ENCODE measurements at regions not wholly inside any gene's neighbourhood (a gene's known extent, or its start where the extent isn't known, plus 50 kb on each side); places are given as distances from the start of the nearest gene placed in this dataset.

DNA sequence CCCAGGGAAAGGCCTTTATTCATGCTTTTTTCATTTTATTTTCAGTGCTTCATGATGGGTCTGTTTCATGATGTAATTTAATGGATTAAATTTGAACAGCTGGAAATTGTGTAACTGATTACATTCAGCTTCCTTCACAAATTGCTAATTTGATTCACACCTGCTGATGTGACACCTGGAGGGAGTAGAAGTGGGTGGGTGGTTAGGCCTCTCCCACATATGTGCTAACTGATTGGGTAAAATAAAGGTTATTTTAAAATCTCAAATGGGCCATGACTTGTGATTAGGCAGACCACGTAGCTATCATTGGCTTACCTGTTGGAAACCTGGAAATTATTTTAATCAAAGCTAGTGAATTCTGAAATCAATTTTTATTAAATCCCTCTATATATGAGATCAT is 142.1 kb downstream of the GXYLT1 start:
- TF ChIP-seq, protein P1, sequence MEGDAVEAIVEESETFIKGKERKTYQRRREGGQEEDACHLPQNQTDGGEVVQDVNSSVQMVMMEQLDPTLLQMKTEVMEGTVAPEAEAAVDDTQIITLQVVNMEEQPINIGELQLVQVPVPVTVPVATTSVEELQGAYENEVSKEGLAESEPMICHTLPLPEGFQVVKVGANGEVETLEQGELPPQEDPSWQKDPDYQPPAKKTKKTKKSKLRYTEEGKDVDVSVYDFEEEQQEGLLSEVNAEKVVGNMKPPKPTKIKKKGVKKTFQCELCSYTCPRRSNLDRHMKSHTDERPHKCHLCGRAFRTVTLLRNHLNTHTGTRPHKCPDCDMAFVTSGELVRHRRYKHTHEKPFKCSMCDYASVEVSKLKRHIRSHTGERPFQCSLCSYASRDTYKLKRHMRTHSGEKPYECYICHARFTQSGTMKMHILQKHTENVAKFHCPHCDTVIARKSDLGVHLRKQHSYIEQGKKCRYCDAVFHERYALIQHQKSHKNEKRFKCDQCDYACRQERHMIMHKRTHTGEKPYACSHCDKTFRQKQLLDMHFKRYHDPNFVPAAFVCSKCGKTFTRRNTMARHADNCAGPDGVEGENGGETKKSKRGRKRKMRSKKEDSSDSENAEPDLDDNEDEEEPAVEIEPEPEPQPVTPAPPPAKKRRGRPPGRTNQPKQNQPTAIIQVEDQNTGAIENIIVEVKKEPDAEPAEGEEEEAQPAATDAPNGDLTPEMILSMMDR (IDR thresholded peaks at IDR 0.05; ENCODE audit: insufficient read depth, low read length) = no peak
- TF ChIP-seq POLR2AphosphoS5 (IDR thresholded peaks at IDR 0.05; ENCODE audit: low read depth) = no peak
- TF ChIP-seq, protein P2, sequence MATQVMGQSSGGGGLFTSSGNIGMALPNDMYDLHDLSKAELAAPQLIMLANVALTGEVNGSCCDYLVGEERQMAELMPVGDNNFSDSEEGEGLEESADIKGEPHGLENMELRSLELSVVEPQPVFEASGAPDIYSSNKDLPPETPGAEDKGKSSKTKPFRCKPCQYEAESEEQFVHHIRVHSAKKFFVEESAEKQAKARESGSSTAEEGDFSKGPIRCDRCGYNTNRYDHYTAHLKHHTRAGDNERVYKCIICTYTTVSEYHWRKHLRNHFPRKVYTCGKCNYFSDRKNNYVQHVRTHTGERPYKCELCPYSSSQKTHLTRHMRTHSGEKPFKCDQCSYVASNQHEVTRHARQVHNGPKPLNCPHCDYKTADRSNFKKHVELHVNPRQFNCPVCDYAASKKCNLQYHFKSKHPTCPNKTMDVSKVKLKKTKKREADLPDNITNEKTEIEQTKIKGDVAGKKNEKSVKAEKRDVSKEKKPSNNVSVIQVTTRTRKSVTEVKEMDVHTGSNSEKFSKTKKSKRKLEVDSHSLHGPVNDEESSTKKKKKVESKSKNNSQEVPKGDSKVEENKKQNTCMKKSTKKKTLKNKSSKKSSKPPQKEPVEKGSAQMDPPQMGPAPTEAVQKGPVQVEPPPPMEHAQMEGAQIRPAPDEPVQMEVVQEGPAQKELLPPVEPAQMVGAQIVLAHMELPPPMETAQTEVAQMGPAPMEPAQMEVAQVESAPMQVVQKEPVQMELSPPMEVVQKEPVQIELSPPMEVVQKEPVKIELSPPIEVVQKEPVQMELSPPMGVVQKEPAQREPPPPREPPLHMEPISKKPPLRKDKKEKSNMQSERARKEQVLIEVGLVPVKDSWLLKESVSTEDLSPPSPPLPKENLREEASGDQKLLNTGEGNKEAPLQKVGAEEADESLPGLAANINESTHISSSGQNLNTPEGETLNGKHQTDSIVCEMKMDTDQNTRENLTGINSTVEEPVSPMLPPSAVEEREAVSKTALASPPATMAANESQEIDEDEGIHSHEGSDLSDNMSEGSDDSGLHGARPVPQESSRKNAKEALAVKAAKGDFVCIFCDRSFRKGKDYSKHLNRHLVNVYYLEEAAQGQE (IDR thresholded peaks at IDR 0.05; ENCODE audit: insufficient replicate concordance, low read depth) = no peak
- no peak for TF ChIP-seq GABPA (IDR thresholded peaks at IDR 0.05; ENCODE audit: low read depth)
- TF ChIP-seq SPI1 (IDR thresholded peaks at IDR 0.05; ENCODE audit: borderline replicate concordance, low read depth) = no peak
